GM21367 (cell line): ENCODE measurements at regions not wholly inside any gene's neighbourhood (a gene's known extent, or its start where the extent isn't known, plus 50 kb on each side); places are given as distances from the start of the nearest gene placed in this dataset.

ENCODE experiments used
- ATAC-seq: cut with Tn5 transposase; IDR thresholded peaks from one replicate; pipeline ENCODE4 v1.9.1; 2021; ENCODE audit not compliant: unreplicated experiment

DNA sequence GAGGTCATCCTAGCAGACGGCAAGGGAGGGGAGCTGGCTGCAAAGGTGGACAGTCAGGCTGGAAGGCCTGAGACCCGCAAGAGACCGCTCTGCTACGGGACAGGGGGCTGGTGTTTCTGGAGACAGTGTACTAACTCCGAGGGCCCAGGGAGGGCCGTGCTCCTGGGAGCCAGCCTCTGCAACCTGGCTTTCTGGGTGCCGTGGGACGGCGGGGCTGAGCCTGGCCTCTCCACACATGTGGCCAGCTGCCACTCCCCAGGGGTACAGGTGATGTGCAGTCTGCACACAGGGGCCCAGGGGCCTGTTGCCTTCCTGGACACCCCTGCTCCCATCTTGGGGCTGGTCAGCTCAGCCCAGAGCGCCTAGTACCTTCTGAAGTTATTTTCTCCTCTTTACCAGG lies 92.2 kb downstream of the MRPL36 start:
- ATAC-seq: no peak

DNA sequence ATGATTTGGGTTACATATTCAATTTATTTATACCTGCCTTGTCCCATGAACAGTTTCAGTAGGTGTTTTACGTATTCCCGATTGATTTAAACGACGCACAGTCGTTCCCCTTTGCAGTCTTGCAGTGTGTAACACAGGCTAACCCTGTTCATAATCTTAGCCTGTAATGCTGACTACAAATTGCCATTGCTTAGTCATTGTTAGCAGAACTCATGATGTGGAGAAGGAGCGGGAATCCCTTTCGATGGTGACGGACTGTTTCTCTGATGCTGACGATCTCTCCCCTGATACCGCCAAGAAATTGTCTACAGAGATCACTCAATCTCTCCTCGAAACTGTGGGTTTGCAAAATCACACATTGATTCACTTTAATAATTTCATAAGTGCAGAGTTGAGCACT lies 93.2 kb downstream of the MRPL36 start:
- no peak for ATAC-seq

DNA sequence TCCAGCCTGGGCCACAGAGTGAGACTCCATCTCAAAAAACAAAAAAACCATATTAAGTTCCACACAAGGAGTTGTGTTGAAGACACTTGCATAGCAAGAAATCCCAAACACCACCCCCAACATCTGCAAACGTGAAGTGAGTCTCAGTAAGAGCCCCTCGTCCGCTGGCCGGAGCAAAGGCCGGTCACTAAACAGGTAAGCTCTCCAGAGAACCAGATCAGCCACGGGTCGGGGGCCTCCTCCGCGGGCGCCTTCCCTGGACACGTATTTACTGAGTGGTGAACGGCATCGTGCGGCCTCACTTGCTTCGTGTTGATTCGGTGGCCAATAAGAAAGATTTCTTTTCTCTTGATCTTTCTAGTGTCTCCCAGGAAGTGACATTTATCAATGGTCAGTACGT lies 93.6 kb downstream of the MRPL36 start:
- no peak for ATAC-seq

DNA sequence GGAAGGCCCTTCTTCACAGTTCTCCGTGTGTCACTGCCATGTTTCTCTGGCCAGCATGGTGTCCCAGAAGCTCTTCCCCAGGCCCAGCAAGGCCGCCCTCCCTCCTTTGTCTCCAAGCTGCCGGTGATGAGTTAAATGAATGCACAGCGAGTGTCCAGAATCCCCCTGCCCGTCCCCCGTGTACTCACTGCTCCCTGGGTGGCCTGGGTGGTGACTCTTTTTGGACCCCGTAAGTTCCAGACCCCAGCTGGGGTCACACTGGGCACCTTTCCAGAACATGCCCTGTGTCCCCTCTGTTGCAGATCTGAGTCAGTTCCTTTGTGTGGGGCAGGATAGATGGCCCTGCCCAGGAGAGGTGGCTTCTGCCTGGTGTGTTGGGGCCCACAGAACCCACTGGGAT lies 95.0 kb downstream of the MRPL36 start:
- no peak for ATAC-seq

DNA sequence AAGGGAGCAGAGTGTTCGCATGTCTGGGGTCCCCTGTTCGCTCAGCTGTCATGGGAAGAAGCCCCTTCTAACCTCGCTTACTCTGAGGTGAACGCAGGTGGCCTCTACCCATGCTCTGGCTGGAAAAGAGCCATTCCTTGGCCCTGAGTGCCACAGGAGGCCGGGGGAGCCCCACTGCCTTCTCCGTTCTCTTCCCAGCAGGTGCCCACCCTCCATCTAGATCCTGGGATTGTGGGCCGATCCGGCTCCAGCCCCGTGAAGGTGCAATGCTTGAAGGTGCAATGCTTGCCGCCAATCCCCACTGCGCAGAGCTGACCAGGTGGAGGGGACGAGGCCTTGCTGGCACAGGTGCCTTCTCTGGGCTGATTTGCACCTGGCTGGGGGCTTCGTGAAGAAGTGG lies 95.4 kb downstream of the MRPL36 start:
- no peak for ATAC-seq

DNA sequence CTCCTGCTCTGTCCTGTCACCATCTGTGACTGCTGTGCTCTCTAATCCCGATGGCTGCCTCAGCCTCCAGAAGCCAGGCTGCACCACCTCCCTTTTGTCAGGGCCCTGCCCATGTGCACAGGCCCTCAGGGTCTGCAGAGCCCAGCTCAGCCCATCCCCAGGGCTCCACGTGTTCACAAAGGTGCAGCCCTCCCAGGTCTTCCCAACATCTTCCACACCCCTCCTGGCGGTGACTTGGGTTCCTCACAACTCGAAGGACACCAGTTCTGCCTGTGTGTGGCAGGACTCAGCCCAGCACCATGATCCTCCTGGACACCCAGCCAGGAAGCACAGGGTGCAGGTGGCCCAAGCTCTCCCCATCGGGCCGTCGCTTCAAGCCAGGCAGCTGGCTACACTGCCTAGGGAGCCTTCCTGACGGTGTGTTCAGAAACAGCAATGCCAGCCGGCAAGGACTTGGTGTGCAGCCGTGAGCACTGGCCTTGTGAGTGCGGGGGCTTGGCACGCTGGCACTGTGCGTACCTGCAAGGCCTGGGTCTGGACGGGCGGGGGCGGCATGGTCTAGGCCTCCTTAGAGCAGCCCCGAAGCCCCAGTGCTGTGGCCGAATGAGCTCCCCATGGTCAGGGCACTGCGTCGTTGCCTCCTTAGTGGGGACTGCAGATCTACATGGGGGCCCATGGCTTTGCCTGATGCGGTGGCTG lies 96.1 kb downstream of the MRPL36 start:
- no peak for ATAC-seq

DNA sequence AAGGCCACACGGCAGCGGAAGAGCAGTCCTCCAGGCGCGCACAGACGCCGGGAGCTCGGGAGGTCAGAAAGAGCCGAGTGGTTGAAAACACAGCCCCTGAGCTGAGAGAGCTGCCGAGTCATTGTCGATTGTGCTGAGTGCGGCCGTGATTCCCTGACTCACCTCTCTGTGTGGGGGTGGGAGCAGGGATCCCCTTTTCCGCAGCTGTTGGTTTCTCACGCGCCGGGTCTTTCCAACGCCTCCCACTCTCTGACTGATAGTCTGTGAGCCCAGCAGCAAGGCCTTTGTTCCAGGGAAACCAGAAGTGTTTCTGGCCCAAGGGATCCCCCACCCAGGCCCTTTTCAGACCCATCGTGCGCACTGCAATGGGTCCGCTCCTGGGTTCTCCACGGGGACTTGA lies 97.3 kb downstream of the MRPL36 start:
- ATAC-seq: no peak

DNA sequence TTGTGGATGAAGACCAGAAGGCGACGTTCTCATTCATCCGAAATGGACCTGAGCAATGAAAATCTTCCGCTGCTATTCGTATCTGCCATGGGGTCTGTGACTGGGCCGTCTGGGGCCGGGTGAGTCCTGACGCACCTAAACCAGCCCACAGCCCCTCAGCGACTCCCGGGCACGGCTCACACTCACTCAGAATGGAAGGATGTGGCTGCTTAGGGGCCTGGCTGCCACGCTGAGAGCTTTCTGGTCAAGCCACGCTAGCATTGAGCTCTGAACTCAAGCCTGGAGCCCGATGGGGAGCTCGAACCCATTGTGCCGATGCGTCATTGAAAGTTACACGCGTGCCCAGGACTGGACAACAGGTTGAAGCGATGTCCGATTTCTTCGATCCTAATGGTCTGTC lies 97.8 kb downstream of the MRPL36 start:
- ATAC-seq: no peak

DNA sequence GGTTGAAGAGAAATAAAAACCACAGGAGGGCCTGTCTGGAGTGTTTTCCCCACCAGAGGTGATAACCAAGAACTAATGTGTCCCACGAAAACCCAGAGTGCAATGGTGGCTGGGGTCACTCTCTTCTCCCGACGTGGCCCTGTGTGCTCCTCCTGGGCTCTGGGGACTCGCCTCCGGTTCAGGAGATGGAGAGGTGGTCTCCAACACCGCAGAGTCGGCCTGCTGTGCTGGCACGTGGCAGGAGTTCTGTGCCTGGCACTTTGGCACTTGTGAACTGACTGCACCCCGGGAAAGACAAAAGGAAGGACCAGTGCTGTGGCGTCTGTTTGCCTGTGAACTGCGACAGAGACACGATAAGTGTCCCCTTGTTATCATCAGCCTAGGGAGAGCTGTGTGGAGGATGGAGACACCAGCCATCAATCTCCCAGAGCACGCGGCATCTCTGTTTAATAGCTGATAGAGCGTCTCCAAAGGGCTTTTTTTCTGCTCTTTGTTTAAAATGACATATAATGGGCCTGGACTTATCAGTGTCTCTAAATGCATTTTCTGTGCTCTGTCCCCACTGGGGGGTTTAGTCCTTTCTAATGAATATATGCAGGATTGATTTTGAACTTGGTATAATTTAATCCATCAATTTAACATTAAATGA lies 98.3 kb downstream of the MRPL36 start:
- no peak for ATAC-seq

DNA sequence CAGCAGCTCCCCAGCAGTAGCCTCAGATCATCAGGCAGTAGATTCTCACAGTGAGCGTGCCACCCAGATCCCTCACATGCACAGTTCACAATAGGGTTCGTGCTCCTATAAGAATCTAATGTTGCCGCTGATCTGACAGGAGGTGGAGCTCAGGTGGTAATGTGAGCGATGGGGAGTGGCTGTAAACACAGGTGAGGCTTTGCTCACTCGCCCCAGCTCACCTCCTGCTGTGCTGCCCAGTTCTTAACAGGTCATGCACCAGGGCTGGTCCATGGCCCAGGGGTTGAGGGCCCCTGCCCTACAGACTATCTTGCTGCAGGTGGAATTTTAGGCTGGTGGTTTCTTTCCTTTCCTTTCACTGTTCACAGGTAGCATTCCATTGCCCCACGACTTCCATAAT lies 100.2 kb downstream of the MRPL36 start:
- no peak for ATAC-seq

DNA sequence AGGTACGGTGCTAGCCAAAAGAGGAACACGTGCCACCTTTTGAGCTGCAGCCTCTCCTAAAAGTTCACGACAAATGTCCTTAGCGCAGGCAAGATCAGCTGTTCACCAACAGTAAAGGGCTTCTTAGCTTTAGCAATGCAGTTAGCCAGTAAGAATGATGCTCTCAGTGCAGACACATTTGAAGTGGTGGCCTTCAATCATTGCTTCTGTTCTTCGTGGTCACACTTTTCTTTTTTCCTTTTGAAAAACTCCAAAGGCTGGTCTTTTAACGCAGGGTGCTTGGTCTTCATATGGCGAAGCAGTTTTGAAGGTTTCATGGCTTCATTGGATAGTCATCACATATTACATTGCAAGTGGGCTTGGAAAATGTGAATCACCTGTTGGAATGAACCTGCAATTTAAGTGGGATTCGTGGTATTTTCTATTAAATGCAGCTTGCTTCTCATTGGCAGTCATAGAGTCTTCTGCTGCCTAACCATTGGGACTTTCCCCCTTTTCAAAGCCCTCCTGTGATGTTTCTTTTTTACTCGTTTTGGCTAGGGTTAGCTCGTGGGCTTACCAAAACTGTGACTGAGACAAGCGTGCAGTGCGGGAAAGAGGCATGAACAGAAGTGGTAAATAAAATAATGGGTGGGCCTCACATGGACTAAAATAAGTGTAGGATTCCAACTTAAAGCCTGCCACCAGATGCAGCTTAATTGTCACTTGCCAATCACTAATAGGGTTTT lies 100.9 kb downstream of the MRPL36 start:
- no peak for ATAC-seq

DNA sequence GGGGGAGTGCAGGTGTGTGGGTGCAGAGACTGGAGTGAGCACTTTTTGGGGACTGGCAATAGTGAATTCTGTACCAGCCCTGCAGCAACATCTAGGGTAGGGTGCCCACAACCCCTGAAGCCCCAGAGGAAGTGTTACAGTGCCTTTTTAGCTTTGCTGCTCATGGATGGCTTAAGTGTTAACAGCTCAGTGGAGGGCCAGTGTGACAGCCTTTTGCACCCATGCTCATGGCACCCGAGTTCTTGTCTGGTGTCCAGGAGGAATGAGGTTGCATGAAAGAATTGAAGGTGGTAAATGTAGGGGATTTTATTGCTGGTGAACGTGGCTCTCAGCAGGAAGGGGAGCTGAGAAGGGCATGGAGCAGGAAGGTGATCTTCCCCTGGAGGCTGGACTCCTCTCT lies 107.3 kb downstream of the MRPL36 start:
- ATAC-seq: no peak

DNA sequence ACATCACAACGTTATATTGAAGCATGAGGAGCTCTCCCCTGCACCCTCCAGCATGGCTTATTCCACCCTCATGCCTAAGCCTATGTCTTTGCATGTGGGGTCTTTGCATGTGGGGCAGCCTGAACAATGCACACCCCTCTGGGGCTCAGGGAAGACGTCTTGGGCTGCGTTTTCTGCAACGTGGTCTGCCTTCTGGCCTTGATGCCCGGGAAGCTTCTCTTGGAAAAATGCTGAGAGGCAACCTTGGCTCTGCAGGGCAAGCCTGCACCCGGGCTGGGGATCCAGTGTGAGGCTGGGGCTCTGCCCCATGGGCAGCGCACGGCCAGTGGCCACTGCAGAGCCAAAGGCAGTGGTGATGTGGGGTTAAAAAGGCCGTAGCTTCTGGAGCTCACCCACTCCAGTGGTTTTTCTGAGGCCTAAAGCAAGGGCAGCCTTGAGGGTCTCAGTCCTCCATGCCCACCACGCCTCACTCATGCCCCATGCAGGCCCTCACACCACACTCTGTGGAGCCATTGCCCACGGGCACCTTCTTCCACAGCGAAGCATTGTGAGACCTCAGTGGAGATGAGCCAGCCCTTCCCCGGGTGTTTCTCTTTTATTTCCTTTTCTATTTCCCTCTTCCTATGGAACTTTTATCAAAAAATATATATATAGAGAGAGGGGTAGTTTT lies 112.2 kb downstream of the MRPL36 start:
- no peak for ATAC-seq

DNA sequence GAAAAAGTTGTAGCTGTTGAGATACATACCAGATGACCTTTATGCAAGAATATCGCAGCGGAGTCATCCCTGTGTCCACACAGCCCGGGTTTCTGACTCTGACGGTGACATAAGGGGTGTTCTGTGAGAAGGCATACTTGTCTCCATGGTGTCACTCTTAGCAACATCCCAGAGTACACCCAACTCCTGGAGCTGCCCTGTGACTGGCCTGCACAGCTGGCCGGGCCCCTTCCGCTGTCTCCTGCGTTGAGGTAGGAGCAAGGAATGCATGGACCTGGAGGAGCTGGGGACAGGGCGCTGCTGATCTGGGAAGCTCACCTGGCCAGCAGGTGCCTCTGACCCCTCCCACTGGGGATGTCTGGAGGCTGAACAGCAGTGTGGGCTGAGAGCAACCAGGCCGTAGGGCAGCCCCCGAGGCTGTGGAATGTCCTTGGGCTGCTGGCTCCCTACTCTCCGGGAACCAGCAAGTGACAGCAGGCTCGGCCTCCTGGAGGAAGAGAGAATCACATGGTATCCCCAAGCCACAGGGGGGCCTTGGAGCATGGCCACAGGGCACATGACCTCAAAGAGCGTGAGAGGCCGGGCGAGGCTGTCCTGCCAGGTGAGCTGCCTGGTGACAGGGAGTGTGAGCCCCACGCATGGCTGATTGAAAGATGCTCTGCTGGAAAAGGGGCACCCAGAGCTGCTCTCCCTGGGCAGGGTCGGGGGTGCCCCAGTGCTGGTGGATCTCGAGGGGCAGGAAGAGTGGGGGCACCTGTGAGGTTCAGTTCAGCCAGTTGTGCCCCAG lies 113.4 kb downstream of the MRPL36 start:
- ATAC-seq: no peak

DNA sequence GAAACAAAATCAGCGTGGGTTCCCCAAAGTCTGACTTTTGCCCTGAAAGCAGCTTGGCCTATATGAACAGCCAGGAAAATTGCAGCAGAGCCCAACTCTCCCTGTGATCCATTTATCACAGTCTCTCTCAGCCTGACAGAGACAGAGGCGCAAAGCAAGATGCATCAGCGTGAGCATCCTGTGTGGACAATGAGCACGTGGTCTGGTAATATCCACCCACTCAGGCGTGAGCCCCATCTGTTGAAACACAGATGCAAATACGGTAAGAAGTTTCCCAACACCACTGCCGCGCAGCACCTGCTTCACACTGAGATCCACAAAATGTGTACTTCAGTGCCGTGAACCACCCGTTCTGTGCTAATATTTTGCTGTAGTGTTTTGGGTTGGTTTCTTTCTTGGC lies 114.6 kb downstream of the MRPL36 start:
- no peak for ATAC-seq

DNA sequence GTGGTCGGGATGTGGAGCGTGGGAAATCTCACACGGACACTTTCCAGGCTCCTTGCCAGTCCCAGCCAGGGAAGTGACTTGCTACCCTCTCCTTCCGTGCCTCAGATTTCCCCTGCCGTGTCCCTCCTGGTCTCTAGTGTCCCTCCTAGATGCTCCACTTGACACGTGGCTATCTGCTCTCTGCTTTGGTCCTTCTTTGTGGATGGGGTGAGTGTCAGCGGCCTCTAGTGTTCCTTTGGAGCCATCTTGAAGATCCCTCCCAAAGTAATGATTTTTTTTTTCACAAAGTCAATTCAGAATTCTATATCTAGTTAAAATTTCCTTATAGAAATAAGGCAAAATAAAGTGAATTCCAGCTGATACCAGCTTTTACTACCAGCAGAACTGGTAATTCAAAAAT lies 117.7 kb downstream of the MRPL36 start:
- no peak for ATAC-seq

DNA sequence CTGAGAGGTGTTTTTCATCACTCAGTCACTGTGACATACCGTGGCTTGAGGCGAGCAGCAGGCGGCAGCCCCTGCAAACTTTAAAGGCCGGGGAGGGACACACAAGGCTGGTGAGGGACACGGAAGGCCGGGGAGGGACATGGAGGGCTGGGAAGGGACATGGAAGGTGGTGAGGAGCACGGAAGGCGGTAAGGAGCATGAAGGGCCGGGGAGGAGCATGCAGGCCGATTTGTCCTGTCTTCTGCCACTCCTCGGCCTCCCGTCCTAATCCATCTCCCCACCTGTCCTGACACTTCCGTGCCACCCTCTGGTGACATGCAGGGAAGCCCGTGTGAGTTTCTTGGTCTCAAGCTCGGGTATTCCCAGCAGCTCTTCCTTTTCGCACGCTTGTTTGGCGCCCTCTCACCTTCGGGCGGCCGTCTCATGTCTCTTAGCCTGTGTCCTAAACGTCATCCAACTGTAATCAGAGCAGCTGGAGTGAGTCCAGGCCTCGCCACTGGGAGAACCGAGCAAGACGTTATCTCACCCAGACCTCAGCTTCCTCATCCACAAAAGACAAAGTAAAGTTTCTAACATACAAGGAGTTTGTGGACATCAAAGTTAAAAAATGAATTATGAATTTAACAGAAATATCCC lies 126.5 kb downstream of the MRPL36 start:
- ATAC-seq: no peak

DNA sequence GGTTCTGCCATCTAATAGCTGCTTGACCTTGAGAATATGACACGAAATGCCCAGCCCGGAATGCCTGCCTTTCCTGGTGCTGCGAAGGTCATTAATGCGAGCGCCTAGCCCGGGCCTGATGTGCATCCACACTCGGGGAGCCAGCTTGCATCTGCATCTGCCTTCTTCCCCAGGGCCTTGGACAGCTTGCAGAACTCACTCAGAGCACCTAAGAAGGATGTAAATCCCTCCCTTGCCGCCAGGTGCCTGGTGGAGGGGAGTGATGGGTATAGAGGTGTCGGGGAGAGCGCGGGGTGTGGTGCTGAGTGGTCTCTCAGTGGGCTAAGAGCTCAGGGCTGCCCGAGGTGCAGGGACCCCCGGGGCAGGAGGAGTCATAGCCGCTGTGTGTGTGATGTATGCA lies 127.2 kb downstream of the MRPL36 start:
- ATAC-seq: no peak

DNA sequence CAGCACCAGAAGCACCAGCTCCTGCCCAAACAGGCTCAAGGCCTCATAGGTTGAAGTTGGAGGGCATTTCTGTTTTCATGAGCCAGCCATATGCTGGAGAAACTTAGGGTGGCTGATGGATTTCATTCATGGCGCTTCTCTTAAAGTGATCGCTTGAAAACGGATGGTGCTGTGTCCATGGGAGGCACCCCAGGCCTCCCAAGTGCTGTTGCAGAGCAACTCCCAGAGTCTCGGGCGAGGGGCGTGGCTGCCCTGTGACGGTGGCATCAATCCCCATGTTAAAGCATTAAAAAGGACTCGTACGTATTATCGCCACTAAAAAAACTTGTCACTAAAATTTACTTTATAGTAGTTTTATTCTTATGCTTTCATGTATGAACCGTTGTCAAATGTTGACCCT lies 128.3 kb downstream of the MRPL36 start:
- no peak for ATAC-seq

DNA sequence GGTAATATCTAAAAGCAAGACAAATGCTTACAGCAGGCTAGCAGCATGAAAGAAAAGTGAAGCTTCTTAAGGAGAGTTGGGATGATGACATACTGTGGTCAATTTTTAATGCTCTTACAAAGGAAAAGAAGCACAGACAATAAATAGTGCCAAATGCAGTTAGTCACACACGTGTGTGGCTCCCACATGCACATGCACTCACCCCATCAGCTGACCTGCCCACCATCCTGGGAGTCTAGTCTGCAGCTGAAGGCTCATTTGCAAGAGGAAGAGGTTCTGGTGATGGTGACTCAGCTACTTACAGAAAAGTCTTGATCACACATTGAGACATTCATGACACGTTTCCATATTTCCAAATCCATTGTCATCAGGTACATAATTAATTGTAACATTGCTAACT lies 129.3 kb downstream of the MRPL36 start:
- ATAC-seq: no peak
